Smooth muscle cell (in vitro differentiated cells): ENCODE measurements at regions not wholly inside any gene's neighbourhood (a gene's known extent, or its start where the extent isn't known, plus 50 kb on each side); places are given as distances from the start of the nearest gene placed in this dataset.

ENCODE experiments used
- DNase-seq: peaks from one replicate; lab custom pipeline; 2025; ENCODE audit not compliant: unreplicated experiment; lab: John Stamatoyannopoulos, UW
- H2AFZ ChIP-seq: fragments of 200-600 bp; sonication (generic); 2 replicates; pipeline ENCODE4 v1.6.0; 2016; ENCODE audit warnings: antibody characterized with exemption, low read depth, mild to moderate bottlenecking
- H3F3A ChIP-seq: fragments of 200-600 bp; sonication (generic); 2 replicates; pipeline ENCODE4 v1.6.0; 2017; ENCODE audit warnings: antibody characterized with exemption, low read depth
- H3K27ac ChIP-seq: fragments of 200-600 bp; sonication (generic); 2 replicates; pipeline ENCODE4 v1.5.1; 2016; ENCODE audit warnings: low read depth, mild to moderate bottlenecking
- H3K27me3 ChIP-seq: fragments of 200-600 bp; sonication (generic); 2 replicates; pipeline ENCODE4 v1.6.1; 2016; ENCODE audit warnings: low read depth, mild to moderate bottlenecking
- H3K36me3 ChIP-seq: fragments of 200-600 bp; sonication (generic); 2 replicates; pipeline ENCODE4 v1.5.1; 2016; ENCODE audit warnings: low read depth
- H3K4me1 ChIP-seq: fragments of 200-600 bp; sonication (generic); 2 replicates; pipeline ENCODE4 v1.5.1; 2016; ENCODE audit warnings: low read depth
- H3K4me2 ChIP-seq: fragments of 200-600 bp; sonication (generic); 2 replicates; pipeline ENCODE4 v1.6.0; 2016; ENCODE audit warnings: mild to moderate bottlenecking
- H3K4me3 ChIP-seq: fragments of 200-600 bp; sonication (generic); 2 replicates; pipeline ENCODE4 v1.5.1; 2016; ENCODE audit warnings: mild to moderate bottlenecking
- H3K79me2 ChIP-seq: fragments of 200-600 bp; sonication (generic); 2 replicates; pipeline ENCODE4 v1.6.0; 2016; ENCODE audit warnings: low read depth, mild to moderate bottlenecking
- H3K9ac ChIP-seq: fragments of 200-600 bp; sonication (generic); 2 replicates; pipeline ENCODE4 v1.6.0; 2016; ENCODE audit warnings: low read depth
- H3K9me3 ChIP-seq: fragments of 200-600 bp; sonication (generic); replicated peaks from 2 replicates; pipeline ENCODE4 v1.5.1; 2016; ENCODE audit warnings: low read depth
- H4K20me1 ChIP-seq: fragments of 200-600 bp; sonication (generic); 2 replicates; pipeline ENCODE4 v1.6.0; 2016; ENCODE audit warnings: low read depth
- WGBS: methylation state at CpG from one replicate; pipeline ENCODE4 v1.1.7; 2016; ENCODE audit warnings: low lambda C conversion rate; 5-methylcytosine and 5-hydroxymethylcytosine counted together
- TF ChIP-seq, protein P1 (sequence below): fragments of 200-600 bp; sonication (generic); IDR thresholded peaks from 2 replicates; pipeline ENCODE4 v1.5.1; 2017; ENCODE audit warnings: borderline replicate concordance, mild to moderate bottlenecking, antibody characterized with exemption; ENCODE audit not compliant: insufficient read depth, poor library complexity, severe bottlenecking

- Histone ChIP-seq H3K27ac (no peak overlapping the region), H3K4me2 (no peak overlapping the region), H3F3A (no peaks in the 10 kb centered on the region), H3K4me3 (no peak overlapping the region), H3K9me3 (no peaks in the 10 kb centered on the region), H3K36me3 (no peaks in the 10 kb centered on the region), H3K27me3 (no peaks in the 10 kb centered on the region), H3K79me2 (no peaks in the 10 kb centered on the region), H3K4me1 (no peaks in the 10 kb centered on the region), H4K20me1 (no peaks in the 10 kb centered on the region), H2AFZ (no peak overlapping the region), H3K9ac (no peak overlapping the region)
- 92% methylated on average over 9 of the region's 9 CpGs for WGBS
- TF ChIP-seq, protein P1, sequence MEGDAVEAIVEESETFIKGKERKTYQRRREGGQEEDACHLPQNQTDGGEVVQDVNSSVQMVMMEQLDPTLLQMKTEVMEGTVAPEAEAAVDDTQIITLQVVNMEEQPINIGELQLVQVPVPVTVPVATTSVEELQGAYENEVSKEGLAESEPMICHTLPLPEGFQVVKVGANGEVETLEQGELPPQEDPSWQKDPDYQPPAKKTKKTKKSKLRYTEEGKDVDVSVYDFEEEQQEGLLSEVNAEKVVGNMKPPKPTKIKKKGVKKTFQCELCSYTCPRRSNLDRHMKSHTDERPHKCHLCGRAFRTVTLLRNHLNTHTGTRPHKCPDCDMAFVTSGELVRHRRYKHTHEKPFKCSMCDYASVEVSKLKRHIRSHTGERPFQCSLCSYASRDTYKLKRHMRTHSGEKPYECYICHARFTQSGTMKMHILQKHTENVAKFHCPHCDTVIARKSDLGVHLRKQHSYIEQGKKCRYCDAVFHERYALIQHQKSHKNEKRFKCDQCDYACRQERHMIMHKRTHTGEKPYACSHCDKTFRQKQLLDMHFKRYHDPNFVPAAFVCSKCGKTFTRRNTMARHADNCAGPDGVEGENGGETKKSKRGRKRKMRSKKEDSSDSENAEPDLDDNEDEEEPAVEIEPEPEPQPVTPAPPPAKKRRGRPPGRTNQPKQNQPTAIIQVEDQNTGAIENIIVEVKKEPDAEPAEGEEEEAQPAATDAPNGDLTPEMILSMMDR: no peak
- no peak for DNase-seq
Measured at GRCh38 chr7:54115028-54115763, 427.0 kb upstream of the VSTM2A start.

- Histone ChIP-seq H3K4me1 (no peaks in the 10 kb centered on the region), H3K9me3 (no peaks in the 10 kb centered on the region), H4K20me1 (no peaks in the 10 kb centered on the region), H3F3A (no peaks in the 10 kb centered on the region), H3K4me3 (no peak overlapping the region), H2AFZ (no peak overlapping the region), H3K4me2 (no peak overlapping the region), H3K36me3 (no peaks in the 10 kb centered on the region), H3K79me2 (no peaks in the 10 kb centered on the region), H3K27ac (no peak overlapping the region), H3K27me3 (no peaks in the 10 kb centered on the region), H3K9ac (no peak overlapping the region)
- DNase-seq: no peak
- TF ChIP-seq, protein P1: no peak
- WGBS: 81% methylated on average over 2 of the region's 2 CpGs
Measured at GRCh38 chr7:54116956-54117355, 425.2 kb upstream of the VSTM2A start.

DNA sequence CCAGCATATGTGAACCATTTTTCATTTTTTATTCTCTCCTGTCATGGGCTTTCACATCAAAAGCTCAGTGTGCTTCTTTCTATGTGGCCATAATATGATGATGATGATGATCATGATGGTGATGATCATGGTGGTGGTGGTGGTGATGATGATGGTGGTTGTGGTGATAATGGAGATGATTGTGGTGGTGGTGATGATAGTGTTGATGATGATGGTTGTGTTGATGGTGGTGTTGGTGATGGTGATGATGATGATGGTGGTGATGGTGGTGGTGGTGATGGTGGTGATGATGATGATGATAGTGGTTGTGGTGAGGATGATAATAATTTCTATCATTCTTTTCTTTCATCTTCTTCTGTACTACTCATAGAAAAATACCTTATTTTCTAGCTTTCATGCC lies 413.1 kb upstream of the VSTM2A start:
- Histone ChIP-seq H3K4me2 (no peak overlapping the region), H3K4me3 (no peak overlapping the region), H2AFZ (no peak overlapping the region), H3K27ac (no peak overlapping the region), H3K27me3 (no peaks in the 10 kb centered on the region), H4K20me1 (no peaks in the 10 kb centered on the region), H3K9me3 (no peaks in the 10 kb centered on the region), H3K79me2 (no peaks in the 10 kb centered on the region), H3K36me3 (no peaks in the 10 kb centered on the region), H3F3A (no peaks in the 10 kb centered on the region), H3K9ac (no peak overlapping the region), H3K4me1 (no peaks in the 10 kb centered on the region)
- TF ChIP-seq, protein P1: no peak
- no peak for DNase-seq

GRCh38 chr7:54141576-54141975 lies 400.6 kb upstream of the VSTM2A start:
- H3K9ac ChIP-seq: no peak overlapping the region
- H3K27me3 ChIP-seq: no peaks in the 10 kb centered on the region
- no peak overlapping the region for H3K4me3 ChIP-seq
- no peak overlapping the region for H3K27ac ChIP-seq
- no peaks in the 10 kb centered on the region for H3K79me2 ChIP-seq
- H2AFZ ChIP-seq: no peak overlapping the region
- no peaks in the 10 kb centered on the region for H3K9me3 ChIP-seq
- H3K4me2 ChIP-seq: no peak overlapping the region
- H4K20me1 ChIP-seq: no peaks in the 10 kb centered on the region
- H3K4me1 ChIP-seq: no peaks in the 10 kb centered on the region
- no peaks in the 10 kb centered on the region for H3K36me3 ChIP-seq
- DNase-seq: no peak
- TF ChIP-seq, protein P1: no peak
- no peaks in the 10 kb centered on the region for H3F3A ChIP-seq
